NCI-H226 (cell line): ENCODE measurements at regions not wholly inside any gene's neighbourhood (a gene's known extent, or its start where the extent isn't known, plus 50 kb on each side); places are given as distances from the start of the nearest gene placed in this dataset.
"Not testable (repeated sequence)": the region's sequence is repeated elsewhere in the genome, so short reads cannot be mapped to it uniquely, and the experiment has no call there.

ENCODE experiments used
- DNase-seq: peaks from one replicate; pipeline ENCODE4 v3.0.0-alpha.2; 2015

DNA sequence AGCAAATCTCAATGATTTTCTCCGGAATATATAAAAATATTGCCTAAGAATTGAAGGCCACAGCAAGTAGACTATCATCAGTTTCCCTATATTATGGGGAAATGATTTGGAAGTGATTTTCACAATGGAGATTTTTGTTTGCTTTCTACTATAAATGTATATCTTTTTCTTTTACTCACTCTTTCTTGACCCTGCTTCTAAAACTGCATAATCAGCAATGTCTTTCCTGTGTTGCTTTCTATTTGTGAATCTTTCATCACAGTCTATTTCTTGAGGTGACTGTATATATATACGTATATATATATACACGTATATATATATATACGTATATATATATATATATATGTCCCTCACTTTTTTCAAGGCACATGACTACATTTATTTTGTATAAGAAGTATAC is 622.6 kb downstream of the DTWD2 start:
- DNase-seq = no peak

DNA sequence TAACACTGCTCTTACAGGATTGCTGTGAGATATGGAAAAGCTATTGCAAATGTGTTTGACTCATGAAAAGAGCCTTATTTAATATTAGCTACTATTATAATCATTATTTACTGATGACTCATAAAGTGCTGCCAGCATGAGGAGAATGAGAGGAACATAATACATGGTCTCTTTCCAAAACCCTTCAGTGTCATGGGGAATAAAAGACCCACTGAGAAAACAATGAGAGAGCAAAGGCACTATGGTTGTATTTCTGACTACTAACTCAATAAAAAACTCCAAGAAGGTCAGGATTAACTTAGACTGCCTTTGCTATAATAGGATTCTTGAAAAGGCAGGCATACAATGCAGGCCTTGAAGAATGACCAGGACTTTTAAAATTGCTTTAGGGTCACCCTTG is 633.5 kb downstream of the DTWD2 start:
- DNase-seq = no peak

DNA sequence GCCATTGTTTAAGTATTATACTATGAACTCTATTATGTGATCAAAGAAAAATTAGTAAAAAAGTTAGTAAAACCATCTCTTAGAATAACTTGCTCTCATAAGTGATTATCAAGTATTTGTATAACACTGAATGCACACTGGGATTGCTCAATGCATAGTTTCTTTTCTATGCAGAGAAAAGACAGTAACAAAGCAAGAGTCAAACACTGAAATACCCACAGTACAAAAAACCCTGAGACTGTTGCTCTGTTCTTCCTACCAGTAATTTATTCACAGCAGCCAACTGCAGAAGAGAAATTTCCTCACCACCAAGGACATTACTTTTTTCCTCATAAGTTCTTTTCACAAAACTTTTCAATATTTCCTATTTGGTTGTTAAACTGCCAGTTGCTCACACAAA is 634.4 kb downstream of the DTWD2 start:
- no peak for DNase-seq

DNA sequence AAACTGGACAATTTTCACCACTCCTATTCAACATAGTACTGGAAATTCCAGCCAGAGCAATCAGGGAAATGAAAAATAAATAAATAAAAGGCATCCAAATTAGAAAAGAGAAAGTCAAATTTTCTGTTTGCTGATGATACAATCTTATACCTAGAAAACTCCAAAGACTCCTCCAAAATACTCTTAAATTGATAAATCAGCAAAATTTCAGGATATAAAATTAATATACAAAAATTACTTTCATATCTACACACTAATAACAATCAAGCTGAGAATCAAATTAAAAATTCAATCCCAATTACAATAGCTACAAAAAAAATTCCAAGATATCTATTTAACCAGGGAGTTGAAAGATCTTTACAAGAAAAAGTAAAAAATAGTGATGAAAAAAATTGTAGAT is 651.9 kb downstream of the DTWD2 start:
- no peak for DNase-seq

DNA sequence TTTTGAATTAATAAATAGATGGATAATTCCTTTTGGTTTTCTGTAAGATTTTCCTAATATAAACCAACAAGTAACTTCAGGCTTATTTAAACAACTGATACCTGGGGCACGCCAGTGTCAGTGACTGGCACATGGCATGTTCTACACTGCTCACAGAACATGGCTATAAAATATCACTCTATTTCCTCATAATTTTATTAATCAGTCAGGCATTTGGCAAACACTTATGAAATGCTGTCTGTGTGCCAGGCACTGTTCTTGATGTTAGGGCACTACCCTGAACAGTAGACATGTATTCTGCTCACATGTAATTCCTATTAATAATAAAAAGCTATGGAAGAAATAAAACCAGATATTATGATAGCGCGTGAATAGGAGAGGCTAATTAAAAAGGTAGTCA is 661.0 kb downstream of the DTWD2 start:
- no peak for DNase-seq

DNA sequence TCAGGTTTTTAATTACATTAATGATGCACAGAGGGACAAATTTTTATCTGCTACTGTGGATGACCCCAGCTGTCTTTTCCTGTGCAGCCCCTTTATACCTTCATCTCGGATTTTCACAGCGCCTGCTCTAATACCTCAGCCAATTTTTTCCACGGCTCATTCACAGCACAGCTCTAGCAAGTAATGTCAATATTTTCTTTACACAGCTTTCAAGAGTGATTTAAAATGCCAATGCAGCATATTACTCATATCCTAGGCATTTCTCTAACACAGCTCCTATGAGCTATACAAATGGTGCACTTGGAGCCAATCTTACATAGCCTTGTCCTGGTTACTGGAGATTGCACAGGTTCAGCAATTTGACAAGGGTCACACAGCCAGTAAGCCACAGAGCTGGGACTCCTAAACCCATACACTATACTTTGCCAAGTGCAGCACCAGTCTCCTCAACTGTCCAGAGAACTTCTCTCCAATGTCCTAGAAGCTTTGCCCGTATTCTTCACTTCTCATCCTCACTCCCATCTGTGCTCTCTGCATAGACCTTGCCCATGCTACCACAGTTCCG is 661.8 kb downstream of the DTWD2 start:
- no peak for DNase-seq

DNA sequence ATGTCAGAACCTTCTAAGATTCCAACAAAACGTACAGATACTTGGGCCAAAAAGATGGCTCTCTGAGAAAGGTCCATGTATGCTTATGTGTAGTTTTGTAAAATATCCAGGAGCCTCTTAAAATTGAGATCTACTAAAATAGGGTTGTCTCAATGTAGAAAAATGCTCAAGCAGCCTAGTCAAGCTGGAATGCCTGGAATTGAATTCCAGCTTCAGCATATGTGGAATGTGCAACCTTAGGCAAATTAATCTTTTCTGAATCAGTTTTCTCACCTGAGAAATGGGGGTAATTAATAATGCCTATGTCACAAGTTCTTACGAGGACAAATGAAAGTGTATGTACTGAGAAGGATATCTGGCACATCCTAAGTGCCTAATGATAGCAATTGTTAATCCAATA is 662.4 kb downstream of the DTWD2 start:
- DNase-seq = no peak

DNA sequence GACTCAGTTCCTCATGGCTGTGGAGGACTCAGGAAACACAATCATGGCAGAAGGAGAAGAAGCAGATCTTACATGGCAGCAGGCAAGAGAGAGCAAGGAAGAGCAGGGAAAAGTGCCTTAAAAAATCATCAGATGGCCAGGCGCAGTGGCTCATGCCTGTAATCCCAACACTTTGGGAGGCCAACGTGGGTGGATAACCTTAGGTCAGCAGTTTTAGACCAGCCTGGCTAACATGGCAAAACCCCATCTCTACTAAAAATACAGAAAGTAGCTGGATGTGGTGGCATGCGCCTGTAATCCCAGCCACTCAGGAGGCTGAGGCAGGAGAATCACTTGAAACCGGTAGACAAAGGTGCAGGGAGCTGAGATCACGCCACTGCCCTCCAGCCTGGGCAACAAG is 664.6 kb downstream of the DTWD2 start:
- DNase-seq = not testable (repeated sequence)

DNA sequence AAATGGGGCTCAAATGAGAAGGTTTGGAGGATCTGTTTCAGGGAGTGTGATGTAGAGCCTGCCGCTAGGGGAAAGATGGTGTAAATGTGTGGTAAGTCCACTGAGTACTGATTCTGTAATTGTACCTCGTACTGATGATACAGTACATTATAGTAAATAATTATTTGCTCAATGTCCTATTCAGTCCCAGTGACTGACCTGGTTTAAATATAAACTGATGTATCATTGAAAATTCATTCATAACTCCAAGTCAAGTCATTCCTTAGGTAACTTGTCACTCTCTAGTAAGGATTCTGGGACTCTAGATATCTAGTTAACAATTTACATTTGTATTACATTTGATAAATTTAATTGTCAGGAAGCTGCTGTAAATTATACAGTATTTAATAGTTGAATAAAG is 667.3 kb downstream of the DTWD2 start:
- DNase-seq = no peak

DNA sequence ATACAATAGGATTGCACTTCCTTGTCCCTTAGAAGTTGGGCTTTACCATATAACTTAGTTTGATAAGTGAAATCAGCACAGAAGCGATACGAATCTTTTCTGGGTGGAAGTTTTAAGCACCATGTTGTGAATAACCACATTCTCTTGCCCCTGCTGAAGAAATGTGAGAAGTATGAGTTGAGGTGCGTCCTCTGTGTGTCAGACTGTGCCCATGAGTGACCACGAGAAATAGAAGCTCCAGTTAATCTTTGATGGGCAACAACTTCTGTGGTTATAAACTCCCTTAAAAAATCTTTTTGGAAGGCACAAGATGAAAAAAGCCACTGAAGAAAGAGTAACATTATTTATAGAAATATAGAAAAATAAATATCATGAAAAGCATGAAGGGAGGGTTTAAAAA is 668.2 kb downstream of the DTWD2 start:
- no peak for DNase-seq

DNA sequence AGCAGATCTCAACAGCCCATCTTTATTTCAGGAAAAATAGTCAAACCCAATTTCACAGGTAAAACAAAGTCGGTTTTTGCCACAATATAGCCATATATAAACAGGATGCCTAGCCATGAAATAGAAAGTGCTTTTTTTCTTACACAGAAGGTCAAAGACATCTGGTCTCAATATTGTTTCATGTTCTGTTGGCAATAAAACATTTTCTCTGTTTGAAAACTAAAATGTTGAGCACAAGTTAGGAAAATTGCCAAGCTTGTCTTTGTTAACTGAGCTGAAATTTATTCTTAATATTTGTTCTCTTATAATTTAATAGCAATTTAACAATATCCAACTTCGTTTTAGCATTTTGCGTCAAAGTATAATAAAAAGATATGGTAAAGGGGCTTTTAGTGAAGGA is 673.4 kb downstream of the DTWD2 start:
- no peak for DNase-seq

DNA sequence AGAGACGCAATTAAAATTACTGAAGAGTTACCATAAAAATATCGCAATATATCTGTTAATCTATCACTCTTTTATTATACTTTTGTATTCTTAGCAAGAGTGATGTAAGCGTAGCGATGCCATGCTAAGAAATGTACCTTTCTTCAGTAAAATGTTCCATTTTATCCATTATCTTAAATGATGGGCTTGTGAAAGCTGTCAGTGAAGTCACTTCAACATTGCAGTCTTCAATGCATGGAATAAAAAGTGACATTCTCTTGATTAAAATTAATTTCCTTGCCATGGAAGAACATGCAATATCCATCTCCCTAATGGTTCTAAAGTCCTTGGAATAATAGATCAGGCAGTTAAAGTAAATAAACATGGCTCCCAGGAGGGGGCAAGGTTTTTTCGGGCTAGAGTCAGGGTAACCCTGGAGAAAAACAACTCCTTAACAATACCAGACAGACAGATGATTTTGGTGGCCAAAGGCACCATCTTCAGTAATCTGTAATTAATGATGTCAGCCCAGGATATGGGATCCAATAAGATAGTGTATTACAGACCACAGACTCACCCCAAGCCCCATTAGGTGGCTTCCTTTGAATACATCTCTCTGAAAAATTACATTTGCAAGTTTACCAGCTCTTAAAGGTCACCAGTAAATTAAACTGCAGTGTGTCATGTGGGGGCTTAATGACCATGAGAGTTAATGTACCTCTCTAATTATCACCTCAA is 677.1 kb downstream of the DTWD2 start:
- no peak for DNase-seq

DNA sequence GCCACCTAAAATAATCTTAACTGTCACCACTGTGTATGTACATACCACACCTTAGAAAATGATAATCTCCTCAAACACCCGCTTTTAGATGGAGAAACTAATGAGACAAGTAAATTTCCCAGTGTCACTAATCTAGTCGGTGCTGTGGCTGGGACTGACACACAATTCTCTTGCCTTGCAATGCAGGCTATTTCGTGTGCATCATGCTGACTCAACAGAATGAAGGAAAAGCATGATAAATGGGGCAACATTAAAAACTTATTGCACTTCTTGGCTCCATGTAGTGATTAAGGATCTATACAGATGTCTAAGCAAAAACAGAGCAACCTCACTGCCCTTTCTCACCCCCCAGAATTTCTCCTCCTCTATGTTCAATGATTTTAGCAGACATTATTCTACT is 677.9 kb downstream of the DTWD2 start:
- no peak for DNase-seq

DNA sequence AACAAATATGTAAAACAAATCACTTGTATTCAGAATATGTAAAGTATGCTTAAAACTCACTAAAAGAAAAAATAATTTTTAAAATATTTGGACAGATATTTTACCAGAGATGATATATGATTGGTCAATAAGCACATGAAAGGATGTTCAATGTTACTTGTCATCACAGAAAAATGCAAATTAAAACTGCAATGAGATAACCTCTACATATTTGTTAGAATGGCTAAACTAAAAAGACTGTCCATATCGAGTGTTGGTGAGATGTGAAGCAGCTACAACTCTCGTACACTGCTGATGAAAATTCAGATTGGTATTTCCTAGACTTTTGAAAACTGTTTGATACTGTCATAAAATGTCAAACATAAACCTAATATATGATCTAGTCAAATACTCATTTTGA is 685.1 kb downstream of the DTWD2 start:
- DNase-seq = no peak

DNA sequence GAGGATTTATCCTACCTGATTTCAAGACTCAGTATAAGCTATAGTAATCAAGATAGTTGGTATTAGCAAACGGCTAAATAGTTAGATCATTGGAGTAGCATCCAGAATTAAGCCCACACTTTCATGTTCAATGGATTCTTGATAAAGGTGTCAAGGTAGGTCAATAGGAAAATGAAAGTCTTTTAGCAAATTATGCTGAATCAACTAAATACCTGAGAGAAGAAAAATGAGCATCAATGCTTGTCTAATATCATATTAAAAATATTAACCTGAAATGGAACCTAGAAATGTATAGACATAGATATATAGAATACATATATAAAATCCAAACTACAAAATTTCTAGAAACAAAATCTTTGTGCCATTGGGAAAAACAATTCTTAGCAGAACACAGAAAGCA is 685.6 kb downstream of the DTWD2 start:
- DNase-seq = no peak

DNA sequence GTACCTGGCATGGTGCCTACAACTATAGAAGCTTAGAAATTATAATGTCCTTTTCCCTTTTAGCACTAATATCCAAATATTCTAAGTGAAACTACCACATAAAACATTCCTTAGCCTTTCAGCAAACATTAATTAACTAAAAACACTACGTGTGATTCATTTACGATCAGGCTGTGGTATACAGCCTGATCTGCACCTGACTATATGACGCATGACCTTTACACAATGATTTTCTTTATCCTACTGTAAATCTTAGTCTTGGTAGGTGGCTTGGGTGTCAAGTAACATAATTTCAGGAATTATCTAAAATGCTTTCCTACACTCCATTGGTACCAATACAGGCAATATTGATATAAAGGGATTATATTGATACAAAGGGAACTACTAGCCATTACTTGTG is 686.7 kb downstream of the DTWD2 start:
- no peak for DNase-seq

DNA sequence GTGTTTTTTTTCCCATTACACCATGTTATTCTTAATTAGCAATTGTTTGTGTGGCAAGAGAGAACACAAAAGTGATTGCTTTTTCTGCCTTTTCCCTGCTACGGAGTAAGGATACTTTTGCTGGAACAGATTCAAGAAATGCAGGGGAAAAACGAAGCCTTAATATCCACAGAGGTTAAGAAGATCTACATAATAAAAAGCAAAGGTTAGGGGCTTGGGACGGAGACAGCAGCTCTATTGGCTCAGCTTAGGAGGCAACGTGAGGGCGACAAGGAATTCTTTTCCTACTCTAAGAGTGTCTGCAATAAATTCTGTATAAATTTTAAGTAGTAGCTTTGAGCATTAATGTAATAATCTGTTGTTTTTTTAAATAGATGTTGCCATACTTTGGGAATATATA is 693.3 kb downstream of the DTWD2 start:
- no peak for DNase-seq

DNA sequence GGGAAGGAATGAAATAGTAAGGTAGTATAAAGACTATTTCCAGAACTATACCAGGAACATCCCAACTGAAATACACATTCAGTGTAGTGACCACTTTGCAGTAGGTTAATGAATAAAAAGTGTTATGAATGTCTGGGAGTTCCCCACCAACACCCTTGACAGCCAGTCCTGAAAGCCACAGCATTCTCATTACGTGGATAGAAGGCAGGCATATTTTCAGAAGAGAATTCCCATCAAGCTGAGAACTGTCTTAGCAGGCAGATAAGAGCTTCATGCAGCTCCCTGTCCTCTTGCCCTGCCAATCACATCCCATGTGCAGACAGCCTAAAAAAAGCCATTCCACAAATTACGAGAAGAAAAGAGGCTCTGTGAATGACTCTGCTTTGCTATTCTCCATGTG is 695.0 kb downstream of the DTWD2 start:
- DNase-seq = no peak

DNA sequence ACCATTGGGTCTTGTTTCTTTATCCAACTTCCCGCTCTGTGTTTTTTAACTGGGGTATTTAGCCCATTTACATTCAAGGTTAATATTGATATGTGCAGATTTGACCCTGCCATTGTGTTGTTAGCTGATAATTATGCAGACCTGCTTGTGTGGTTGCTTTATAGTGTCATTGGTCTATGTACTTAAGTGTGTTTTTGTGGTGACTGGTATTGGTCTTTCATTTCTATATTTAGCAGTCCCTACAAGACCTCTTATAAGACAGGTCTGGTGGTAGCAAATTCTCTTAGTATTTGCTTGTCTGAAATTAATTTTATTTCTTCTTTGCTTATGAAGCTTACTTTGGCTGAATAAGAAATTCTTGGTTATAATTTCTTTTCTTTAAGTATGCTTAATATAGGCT is 698.1 kb downstream of the DTWD2 start:
- DNase-seq = no peak

DNA sequence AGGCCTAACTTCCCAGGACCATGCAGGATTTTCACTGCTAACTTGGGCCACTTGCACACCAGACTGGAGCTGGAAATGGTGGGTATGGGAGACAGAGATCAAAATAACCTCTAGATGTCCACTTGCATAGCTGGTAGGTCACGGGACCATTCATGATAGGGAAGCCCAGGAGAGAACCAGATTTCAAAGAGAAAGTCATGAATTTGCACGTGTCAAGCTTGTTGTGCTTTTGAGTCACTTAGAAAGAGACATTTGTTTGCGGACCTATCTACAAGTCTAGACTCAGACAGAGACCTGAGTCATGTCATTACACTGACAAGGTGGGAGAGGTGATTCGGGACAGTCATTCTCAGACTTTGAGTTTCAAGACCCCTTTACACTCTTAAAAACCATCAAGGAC is 704.1 kb downstream of the DTWD2 start:
- not testable (repeated sequence) for DNase-seq

DNA sequence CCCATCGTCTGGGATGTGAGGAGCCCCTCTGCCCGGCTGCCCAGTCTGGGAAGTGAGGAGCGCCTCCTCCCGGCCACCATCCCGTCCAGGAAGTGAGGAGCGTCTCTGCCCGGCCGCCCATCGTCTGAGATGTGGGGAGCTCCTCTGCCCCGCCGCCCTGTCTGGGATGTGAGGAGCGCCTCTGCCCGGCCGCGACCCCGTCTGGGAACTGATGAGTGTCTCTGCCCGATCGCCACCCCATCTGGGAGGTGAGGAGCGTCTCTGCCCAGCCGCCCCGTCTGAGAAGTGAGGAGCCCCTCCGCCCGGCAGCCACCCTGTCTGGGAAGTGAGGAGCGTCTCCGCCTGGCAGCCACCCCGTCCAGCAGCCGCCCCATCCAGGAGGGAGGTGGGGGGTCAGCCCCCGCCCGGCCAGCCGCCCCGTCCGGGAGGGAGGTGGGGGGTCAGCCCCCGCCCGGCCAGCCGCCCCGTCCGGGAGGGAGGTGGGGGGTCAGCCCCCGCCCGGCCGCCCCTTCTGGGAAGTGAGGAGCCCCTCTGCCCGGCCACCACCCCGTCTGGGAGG is 705.8 kb downstream of the DTWD2 start:
- not testable (repeated sequence) for DNase-seq

DNA sequence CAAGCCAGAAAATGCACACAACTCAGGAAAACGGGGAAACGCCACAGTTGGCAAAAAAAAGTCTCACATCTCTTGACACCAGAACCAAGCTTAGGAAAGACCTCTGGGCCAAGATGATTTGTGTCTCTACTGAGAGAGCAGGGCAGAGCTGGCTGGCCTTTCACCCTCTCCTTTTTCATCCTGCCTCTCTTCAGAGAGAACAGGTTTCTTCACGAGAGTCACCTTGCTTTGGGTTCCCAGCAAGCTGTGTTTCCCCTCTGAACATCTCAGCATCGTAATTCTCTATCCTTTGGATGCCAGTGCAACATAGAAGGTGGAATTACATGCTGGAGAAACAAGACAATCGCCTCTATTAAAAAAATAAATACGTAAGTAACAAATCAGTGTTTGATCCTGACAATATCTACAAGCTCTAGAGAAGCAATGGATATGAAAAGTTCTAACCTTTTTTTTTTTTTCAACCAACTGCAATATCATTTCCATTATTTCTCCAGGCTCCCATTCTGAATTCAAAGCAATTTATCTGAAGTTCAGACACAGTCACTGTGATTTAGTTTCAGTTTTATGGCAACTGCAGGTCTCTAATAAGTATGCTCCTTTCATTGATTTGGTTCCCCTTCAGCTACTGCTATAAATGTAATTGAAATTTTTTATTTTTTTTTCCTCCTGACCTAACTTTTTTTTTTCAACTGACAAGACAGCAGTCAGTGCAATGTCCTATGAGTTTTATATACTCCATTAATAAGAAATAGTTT is 708.6 kb downstream of the DTWD2 start:
- no peak for DNase-seq

DNA sequence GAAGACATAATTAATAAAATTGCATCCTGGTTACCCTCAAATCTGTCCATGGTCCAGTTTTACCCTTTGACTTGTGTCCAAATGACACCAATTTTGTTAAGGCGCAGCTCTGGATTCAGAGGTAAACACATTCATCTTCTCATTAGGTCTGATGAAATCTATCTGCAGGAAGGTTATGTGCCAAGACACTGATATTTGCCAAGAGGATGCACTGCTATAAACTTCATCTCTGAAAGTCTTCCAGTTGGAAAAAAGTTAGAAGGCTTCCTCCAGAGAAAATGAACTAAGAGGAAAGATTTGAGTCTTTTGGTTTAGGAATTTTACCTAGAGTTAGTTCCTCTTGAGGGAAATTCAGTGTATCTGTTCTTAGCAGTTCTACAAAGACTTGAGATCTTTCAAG is 717.8 kb downstream of the DTWD2 start:
- DNase-seq = no peak

DNA sequence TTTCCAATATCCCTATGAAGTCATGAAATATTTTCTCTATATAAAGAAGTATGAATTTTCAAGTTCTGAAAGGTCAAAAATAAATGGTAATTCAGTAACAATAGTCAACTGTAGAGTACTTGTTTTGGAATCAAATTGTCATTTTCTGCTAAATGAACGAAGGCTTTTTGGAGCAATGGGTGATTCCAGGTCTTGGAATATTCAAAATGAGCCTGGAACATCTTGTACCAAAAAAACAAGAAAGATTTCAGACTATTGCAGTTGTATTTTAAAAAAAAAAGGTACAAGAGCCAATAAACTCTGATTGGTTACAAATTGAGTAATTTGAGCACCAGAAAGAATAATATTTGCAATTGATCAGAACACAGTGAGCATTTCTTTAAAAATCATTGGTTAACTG is 730.1 kb downstream of the DTWD2 start:
- no peak for DNase-seq
